Bronchial epithelial cell (primary cell): ENCODE measurements at regions not wholly inside any gene's neighbourhood (a gene's known extent, or its start where the extent isn't known, plus 50 kb on each side); places are given as distances from the start of the nearest gene placed in this dataset.

Source experiments
- DNase-seq: peaks from one replicate; pipeline ENCODE4 v3.0.0-alpha.2; 2010; ENCODE audit warnings: low read depth
- FAIRE-seq: peaks from 2 replicates; lab custom pipeline; 2011; peaks lifted over from hg19 to GRCh38; lab: Jason Lieb, UNC
- H3K27me3 ChIP-seq: 2 replicates; pipeline ENCODE4 v1.5.1; 2011; ENCODE audit warnings: low read length; ENCODE audit not compliant: control insufficient read depth, insufficient read depth
- H3K36me3 ChIP-seq: 2 replicates; pipeline ENCODE4 v1.5.1; 2011; ENCODE audit warnings: low read length; ENCODE audit not compliant: control insufficient read depth, insufficient read depth
- H3K4me3 ChIP-seq: 2 replicates; pipeline ENCODE4 v1.5.1; 2011; ENCODE audit warnings: mild to moderate bottlenecking, low read depth, low read length, control low read depth
- CTCF ChIP-seq: IDR thresholded peaks from 2 replicates; pipeline ENCODE4 v1.5.1; 2011; ENCODE audit warnings: mild to moderate bottlenecking, moderate library complexity, low read length, control low read depth, inconsistent platforms; ENCODE audit not compliant: insufficient read depth, severe bottlenecking

GRCh38 chr14:97319691-97320090 lies 522.5 kb downstream of the VRK1 start:
- Histone ChIP-seq H3K36me3 (no peaks in the 10 kb centered on the region), H3K4me3 (no peak overlapping the region), H3K27me3 (no peaks in the 10 kb centered on the region)
- TF ChIP-seq CTCF: no peak
- DNase-seq (no peak), FAIRE-seq (no peak)

DNA sequence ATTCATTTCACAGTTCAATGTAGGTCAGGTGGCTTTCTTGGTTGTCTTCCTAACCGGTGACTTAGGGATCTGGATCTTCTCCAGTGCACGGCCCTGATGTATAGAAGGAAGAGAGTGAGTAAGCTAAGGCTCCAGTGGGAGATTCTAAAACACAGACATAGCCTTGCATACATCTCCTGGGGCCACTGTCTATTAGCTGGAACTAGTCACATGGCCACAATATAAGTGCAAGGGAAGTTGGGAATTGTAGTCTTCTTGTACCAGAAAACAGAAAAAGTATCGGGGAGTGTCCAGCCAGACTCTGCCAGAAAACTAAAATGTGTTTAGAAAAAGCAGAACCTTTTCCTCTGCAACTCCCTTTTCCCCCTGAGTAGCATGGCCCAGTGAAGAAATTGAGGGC lies 531.6 kb downstream of the VRK1 start:
- no peaks in the 10 kb centered on the region for H3K36me3 ChIP-seq
- no peak overlapping the region for H3K4me3 ChIP-seq
- H3K27me3 ChIP-seq: no peaks in the 10 kb centered on the region
- no peak for DNase-seq
- no peak for FAIRE-seq
- no peak for TF ChIP-seq CTCF

DNA sequence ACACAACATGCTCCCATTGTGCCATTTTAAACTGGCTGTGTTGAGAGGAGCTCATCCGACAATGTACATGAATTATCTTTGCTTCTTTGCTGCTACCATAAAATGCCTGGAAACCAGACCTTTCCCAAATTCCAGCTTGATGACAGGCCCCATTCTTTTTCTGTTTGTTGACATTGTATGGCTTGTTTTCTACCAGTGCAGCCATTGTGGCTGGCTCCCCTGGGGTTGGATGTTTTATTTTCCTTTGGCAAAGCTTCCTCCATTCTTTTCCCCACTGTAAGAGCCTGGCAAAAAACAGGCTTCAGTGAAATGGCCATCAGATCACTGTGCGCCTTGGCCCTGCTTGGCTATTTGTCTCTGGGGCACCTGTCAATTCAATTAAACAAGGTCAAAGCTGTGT lies 532.5 kb downstream of the VRK1 start:
- FAIRE-seq: no peak
- no peaks in the 10 kb centered on the region for H3K36me3 ChIP-seq
- no peak for TF ChIP-seq CTCF
- H3K27me3 ChIP-seq: no peaks in the 10 kb centered on the region
- DNase-seq: no peak
- H3K4me3 ChIP-seq: no peak overlapping the region

- no peaks in the 10 kb centered on the region for H3K36me3 ChIP-seq
- FAIRE-seq (no peak), DNase-seq (no peak)
- no peaks in the 10 kb centered on the region for H3K27me3 ChIP-seq
- TF ChIP-seq CTCF: no peak
- no peak overlapping the region for H3K4me3 ChIP-seq
Measured at GRCh38 chr14:97331058-97331457, 533.9 kb downstream of the VRK1 start.

DNA sequence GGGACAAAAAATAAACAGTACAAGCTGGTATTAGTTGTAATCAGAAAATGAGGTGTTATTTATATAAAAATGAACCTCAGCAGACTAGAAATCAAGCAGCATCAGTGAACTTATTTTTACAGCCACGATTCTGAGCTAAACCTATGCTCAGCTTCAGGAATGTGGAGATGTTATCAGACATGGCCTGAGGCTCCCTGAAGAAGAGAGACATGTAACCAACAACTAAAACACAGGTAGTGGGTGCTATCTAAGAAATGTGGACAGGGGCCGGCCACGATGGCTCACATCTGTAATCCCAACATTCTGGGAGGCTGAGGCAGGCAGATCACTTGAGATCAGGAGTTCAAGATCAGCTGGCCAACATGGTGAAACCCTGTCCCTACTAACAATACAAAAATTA lies 534.3 kb downstream of the VRK1 start:
- no peaks in the 10 kb centered on the region for H3K27me3 ChIP-seq
- no peak overlapping the region for H3K4me3 ChIP-seq
- no peaks in the 10 kb centered on the region for H3K36me3 ChIP-seq
- no peak for TF ChIP-seq CTCF
- FAIRE-seq (no peak), DNase-seq (no peak)

- no peak overlapping the region for H3K4me3 ChIP-seq
Measured at GRCh38 chr14:97336179-97336578, 539.0 kb downstream of the VRK1 start.

More at GRCh38 chr14:97336179-97336578, 539.0 kb downstream of the VRK1 start:
- DNase-seq (no peak), FAIRE-seq (no peak)
- H3K27me3 ChIP-seq: no peaks in the 10 kb centered on the region
- no peaks in the 10 kb centered on the region for H3K36me3 ChIP-seq
- no peak for TF ChIP-seq CTCF
